Peyer's patch (tissue), 4 donors: ENCODE measurements at regions not wholly inside any gene's neighbourhood (a gene's known extent, or its start where the extent isn't known, plus 50 kb on each side); places are given as distances from the start of the nearest gene placed in this dataset.
"Not testable (repeated sequence)": the region's sequence is repeated elsewhere in the genome, so short reads cannot be mapped to it uniquely, and the experiment has no call there.

Experiments used
- DNase-seq, 3 donors: peaks; one replicate each; pipeline ENCODE4 v3.0.0-alpha.2; 2017 to 2019
- H3K27ac ChIP-seq, 4 donors: fragments of 200-600 bp; sonication (generic); one replicate each; pipeline ENCODE4 v1.5.1; 2016 to 2019
- H3K27me3 ChIP-seq, 2 donors: fragments of 200-600 bp; sonication (generic); one replicate each; pipeline ENCODE4 v1.5.1; 2019
- H3K36me3 ChIP-seq, 3 donors: fragments of 200-600 bp; sonication (generic); one replicate each; pipeline ENCODE4 v1.5.1; 2016 to 2019
- H3K4me1 ChIP-seq, 4 donors: fragments of 200-600 bp; sonication (generic); one replicate each; pipeline ENCODE4 v1.5.1; 2016 to 2019
- H3K4me3 ChIP-seq, 4 donors: fragments of 200-600 bp; sonication (generic); 1 replicate in 3 of 4; 2 replicates in 1 of 4; pipeline ENCODE4 v1.5.1; 2016 to 2019; ENCODE audit warnings: mild to moderate bottlenecking in 1 of 4
- H3K9me3 ChIP-seq, 4 donors: fragments of 200-600 bp; sonication (generic); one replicate each; pipeline ENCODE4 v1.5.1; 2016 to 2019; ENCODE audit warnings: mild to moderate bottlenecking in 1 of 4
- POLR2A ChIP-seq, 2 donors: fragments of 450-650 bp; IDR thresholded peaks; one replicate each; pipeline ENCODE4 v1.5.1; 2017; ENCODE audit warnings: antibody characterized with exemption in 2 of 2, mild to moderate bottlenecking in 2 of 2, moderate library complexity in 2 of 2
- TF ChIP-seq, protein P1 (sequence below), 6 experiments: fragments of 450-650 bp in 4 of 6; fragments of 200-600 bp in 2 of 6; sonication (generic) in 1 of 6; IDR thresholded peaks; one replicate each; pipeline ENCODE4 v1.5.1; 2017 to 2019; ENCODE audit warnings: antibody characterized with exemption in 6 of 6, mild to moderate bottlenecking in 3 of 6, moderate library complexity in 1 of 6

- TF ChIP-seq, protein P1, sequence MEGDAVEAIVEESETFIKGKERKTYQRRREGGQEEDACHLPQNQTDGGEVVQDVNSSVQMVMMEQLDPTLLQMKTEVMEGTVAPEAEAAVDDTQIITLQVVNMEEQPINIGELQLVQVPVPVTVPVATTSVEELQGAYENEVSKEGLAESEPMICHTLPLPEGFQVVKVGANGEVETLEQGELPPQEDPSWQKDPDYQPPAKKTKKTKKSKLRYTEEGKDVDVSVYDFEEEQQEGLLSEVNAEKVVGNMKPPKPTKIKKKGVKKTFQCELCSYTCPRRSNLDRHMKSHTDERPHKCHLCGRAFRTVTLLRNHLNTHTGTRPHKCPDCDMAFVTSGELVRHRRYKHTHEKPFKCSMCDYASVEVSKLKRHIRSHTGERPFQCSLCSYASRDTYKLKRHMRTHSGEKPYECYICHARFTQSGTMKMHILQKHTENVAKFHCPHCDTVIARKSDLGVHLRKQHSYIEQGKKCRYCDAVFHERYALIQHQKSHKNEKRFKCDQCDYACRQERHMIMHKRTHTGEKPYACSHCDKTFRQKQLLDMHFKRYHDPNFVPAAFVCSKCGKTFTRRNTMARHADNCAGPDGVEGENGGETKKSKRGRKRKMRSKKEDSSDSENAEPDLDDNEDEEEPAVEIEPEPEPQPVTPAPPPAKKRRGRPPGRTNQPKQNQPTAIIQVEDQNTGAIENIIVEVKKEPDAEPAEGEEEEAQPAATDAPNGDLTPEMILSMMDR (IDR thresholded peaks at IDR 0.05): no peak
- no peak for TF ChIP-seq POLR2A (IDR thresholded peaks at IDR 0.05)
- Histone ChIP-seq H3K27ac (no peak overlapping the region), H3K27me3 (no peaks in the 10 kb centered on the region), H3K4me3 (no peak overlapping the region), H3K4me1 (no peaks in the 10 kb centered on the region), H3K9me3 (no peaks in the 10 kb centered on the region), H3K36me3 (no peaks in the 10 kb centered on the region)
- DNase-seq: no peak
Observed at GRCh38 chr14:30020271-30020670, 92.6 kb upstream of the PRKD1 start.

DNA sequence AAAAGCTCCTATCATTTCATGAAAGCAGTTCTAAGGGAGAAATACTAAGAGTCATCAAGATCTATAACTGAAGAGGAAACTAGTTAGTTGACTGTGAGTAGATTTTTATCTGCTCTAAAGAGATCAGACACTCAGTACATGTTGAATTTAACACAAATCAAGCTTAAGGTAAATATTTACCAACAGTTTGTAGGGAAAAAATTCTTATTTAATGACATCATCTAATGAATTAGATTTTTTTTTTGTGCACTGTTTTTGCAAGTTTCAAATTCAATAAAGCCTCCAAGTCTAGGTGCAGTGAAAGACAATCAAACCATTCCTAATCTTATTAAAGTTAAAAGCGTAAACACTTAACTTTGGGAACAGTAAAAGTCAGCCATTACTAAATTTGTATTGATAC, 93.0 kb upstream of the PRKD1 start:
- no peaks in the 10 kb centered on the region for H3K27me3 ChIP-seq
- DNase-seq: no peak
- TF ChIP-seq POLR2A (IDR thresholded peaks at IDR 0.05): no peak
- TF ChIP-seq, protein P1 (IDR thresholded peaks at IDR 0.05): no peak
- no peaks in the 10 kb centered on the region for H3K9me3 ChIP-seq
- H3K4me3 ChIP-seq: no peak overlapping the region
- no peak overlapping the region for H3K27ac ChIP-seq
- no peaks in the 10 kb centered on the region for H3K36me3 ChIP-seq
- no peaks in the 10 kb centered on the region for H3K4me1 ChIP-seq

- H3K27me3 ChIP-seq, DNase-seq, H3K36me3 ChIP-seq, H3K4me3 ChIP-seq, H3K4me1 ChIP-seq, H3K9me3 ChIP-seq, H3K27ac ChIP-seq: not testable (repeated sequence)
Observed at GRCh38 chr14:30023350-30023749, 95.7 kb upstream of the PRKD1 start.

DNA sequence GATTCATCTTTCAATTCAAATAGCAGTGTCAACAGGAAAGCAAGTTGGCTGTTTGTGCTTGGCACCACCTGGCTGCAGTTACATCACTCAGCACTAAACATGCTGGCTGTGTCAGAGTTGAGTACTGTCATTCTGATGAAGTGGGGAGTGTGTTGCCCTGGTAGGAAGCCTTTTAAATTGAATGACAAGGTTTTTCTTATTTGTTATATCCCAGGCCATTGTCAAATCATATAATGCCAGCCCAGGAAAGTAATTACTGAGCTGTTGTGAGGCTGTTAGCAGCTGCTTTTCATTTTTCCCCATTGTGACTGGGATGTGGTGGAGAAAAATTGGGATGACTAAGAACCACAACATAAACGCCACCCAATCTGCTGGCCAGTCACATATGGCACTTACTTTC, 106.5 kb upstream of the PRKD1 start:
- Histone ChIP-seq H3K27ac (no peak overlapping the region), H3K27me3 (no peaks in the 10 kb centered on the region), H3K36me3 (no peaks in the 10 kb centered on the region), H3K4me1 (no peaks in the 10 kb centered on the region), H3K9me3 (no peaks in the 10 kb centered on the region), H3K4me3 (no peak overlapping the region)
- TF ChIP-seq POLR2A (IDR thresholded peaks at IDR 0.05): no peak
- no peak for DNase-seq

GRCh38 chr14:30035361-30035760, 107.7 kb upstream of the PRKD1 start:
- Histone ChIP-seq H3K4me3 (no peak overlapping the region), H3K9me3 (no peaks in the 10 kb centered on the region), H3K27ac (no peak overlapping the region), H3K4me1 (no peaks in the 10 kb centered on the region), H3K36me3 (no peaks in the 10 kb centered on the region), H3K27me3 (no peaks in the 10 kb centered on the region)
- no peak for DNase-seq
- TF ChIP-seq POLR2A (IDR thresholded peaks at IDR 0.05): no peak
- TF ChIP-seq, protein P1 (IDR thresholded peaks at IDR 0.05): no peak

GRCh38 chr14:30045720-30046119, 118.1 kb upstream of the PRKD1 start:
- Histone ChIP-seq H3K9me3 (no peaks in the 10 kb centered on the region), H3K27ac (no peak overlapping the region), H3K4me1 (no peaks in the 10 kb centered on the region), H3K27me3 (no peaks in the 10 kb centered on the region), H3K4me3 (no peak overlapping the region), H3K36me3 (no peaks in the 10 kb centered on the region)
- TF ChIP-seq, protein P1 (IDR thresholded peaks at IDR 0.05): no peak
- TF ChIP-seq POLR2A (IDR thresholded peaks at IDR 0.05): no peak
- DNase-seq: no peak

- TF ChIP-seq, protein P1 (IDR thresholded peaks at IDR 0.05): no peak
- TF ChIP-seq POLR2A (IDR thresholded peaks at IDR 0.05): no peak
Observed at GRCh38 chr14:30053103-30053502, 125.5 kb upstream of the PRKD1 start.

More at GRCh38 chr14:30053103-30053502, 125.5 kb upstream of the PRKD1 start:
- no peaks in the 10 kb centered on the region for H3K36me3 ChIP-seq
- DNase-seq: no peak
- H3K27ac ChIP-seq: no peak overlapping the region
- no peak overlapping the region for H3K4me3 ChIP-seq
- no peaks in the 10 kb centered on the region for H3K27me3 ChIP-seq
- H3K4me1 ChIP-seq: no peaks in the 10 kb centered on the region
- H3K9me3 ChIP-seq: no peaks in the 10 kb centered on the region
